ENCODE measurements at regions not wholly inside any gene's neighbourhood (a gene's known extent, or its start where the extent isn't known, plus 50 kb on each side); places are given as distances from the start of the nearest gene placed in this dataset.
"Not testable (repeated sequence)": the region's sequence is repeated elsewhere in the genome, so short reads cannot be mapped to it uniquely, and the experiment has no call there.

DNA sequence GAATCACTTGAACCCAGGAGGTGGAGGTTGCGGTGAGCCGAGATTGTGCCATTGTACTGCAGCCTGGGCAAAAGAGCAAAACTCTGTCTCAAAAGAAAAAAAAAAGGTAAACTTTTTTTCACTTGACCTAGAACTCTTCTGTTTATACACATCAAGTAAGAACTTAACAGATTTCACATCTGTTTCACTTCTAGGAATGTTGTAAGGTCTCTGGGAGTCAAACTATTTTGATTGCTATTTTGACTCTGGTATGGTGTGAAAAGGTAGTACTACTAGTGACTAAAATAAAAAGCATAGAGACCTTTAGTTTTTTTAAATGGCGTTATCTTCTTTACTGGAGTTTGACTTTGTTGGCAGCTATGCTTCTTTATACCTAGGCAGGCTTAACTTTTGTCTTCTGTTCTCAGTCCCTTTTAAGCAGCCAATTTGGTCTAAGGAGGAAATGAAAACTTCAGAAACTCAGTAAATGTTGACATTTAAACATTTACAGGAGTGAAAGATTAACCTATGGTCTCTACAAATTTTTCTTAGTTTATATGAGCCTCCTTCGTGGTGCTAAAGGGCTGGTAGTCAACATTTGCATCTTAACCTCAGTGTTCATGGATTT lies 84.7 kb downstream of the METTL2B start:
- DNase-seq (ENCODE audit: low read depth in 2 of 2) = not testable (repeated sequence)

DNA sequence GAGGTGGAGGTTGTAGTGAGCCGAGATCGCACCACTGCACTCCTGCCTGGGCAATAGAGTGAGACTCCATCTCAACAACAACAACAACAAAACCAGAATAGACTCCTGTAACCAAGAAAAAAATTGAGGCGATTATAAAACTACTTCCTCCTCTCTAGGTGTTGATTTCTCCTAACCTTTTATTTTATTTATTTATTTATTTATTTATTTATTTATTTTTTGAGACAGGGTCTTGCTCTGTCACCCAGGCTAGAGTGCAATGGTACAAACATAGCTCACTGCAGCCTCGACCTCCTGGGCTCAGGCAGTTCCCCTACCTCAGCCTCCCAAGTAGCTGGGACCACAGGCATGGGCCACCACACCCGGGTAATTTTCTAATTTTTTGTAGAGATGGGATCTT lies 86.2 kb downstream of the METTL2B start:
- DNase-seq (ENCODE audit: low read depth in 2 of 2) = not testable (repeated sequence)

DNA sequence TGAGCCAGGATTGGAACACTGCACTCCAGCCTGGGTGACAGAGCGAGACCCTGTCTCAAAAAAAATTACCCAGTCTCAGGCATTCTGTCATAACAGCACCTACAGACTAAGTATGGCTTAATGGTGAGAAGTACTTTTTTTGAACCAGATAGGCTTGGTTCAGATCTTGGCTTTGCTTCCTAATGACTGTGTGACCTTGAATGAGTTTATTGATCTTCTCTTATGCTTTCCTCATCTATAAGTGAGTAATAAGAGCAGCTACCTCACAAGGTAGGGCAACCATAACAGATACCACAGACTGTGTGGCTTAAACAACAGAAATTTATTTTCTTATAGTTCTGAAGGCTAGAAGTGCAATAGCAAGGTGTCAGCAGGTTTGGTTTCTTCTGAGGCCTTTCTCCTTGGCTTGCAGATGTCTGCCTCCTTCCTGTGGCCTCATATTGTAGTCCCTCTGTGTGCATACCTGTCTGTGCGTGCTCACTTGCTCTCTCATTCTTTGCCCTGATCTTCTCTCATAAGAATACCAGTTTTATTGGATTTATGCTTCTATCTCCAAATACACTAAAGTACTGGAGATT lies 87.7 kb downstream of the METTL2B start:
- DNase-seq (ENCODE audit: low read depth in 2 of 2) = not testable (repeated sequence)

DNA sequence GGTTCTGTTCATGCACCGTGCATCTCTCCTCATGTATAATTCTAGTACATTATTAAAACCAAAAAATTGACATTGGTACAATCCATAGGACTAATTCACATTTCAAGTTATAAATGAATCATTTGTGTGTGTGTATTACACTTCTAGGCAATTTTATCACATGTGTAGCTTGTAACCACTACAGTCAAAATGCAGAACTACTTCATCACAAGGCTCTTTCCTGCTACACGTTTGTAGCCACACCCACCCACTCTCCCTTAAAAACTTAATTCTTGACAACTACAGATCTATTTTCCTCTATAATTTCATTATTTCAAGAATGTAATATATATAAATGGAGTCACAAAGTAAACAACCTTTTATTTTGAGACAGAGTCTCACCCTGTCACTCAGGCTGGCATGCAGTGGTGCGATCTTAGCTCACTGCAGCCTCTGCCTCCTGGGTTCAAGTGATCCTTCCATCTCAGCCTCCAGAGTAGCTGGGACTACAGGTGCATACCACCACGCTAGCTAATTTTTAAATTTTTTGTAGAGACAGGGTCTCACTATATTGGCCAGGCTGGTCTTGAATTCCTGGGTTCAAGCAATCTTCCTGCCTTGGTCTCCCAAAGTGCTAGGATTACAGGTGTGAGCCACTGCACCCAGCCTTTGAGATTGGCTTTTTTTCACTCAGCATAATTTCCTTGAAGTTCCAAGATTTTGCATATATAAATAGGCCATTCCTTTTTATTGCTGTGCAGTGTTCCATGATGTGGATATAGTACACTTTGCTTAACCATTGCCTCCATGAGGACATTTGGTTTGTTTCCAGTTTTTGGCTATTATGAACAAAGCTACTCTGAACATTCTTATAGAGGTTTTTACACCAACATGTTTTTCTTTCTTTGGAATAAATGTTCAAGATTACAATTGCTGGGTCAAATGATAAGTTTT lies 88.7 kb downstream of the METTL2B start:
- not testable (repeated sequence) for DNase-seq (ENCODE audit: low read depth in 2 of 2)

DNA sequence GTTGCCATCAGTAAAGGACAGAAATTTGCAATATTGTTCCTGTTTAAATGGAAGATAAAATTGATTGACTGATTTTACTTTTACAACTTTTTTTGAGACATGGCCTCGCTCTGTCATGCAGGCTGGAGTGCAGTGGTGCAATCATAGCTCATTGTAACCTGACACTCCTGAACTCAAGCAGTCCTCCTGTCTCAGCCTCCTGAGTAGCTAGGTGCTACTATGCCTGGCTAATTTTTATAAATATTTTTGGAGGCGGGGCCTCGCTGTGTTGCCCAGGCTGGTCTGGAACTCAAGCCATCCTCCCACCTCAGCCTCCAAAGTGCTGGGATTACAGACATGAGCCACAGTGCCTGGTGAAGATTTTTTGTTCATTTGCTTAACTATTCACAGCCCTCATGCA lies 96.8 kb upstream of the GARIN1A start:
- DNase-seq (ENCODE audit: low read depth in 2 of 2) = not testable (repeated sequence)

DNA sequence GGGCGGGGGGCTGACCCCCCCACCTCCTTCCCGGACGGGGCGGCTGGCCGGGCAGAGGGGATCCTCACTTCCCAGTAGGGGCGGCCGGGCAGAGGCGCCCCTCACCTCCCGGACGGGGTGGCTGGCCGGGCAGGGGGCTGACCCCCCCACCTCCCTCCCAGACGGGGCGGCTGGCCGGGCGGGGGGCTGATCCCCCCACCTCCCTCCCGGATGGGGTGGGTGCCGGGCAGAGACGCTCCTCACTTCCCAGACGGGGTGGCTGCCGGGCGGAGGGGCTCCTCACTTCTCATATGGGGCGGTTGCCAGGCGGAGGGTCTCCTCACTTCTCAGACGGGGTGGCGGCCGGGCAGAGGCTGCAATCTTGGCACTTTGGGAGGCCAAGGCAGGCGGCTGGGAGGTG lies 95.1 kb upstream of the GARIN1A start:
- not testable (repeated sequence) for DNase-seq (ENCODE audit: low read depth in 2 of 2)

DNA sequence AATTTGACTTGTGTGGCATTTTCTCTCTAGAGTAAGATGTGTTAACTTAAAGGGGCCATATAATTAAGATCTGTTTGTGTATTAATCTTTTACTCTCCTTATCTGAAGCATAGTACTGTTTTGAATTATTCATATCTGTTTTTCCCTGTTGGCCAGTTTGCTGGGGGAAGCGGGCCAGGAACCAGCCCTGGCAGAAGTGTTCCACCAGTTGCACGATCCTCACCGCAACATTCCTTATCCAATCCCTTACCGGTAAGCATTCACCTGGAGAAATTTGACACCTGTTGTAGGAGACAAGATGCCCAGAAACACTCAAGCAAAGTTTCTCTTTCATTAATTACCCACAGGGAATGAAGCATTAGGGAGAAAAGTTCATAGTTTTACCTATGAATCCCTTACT lies 92.2 kb upstream of the GARIN1A start:
- not testable (repeated sequence) for DNase-seq (ENCODE audit: low read depth in 2 of 2)

DNA sequence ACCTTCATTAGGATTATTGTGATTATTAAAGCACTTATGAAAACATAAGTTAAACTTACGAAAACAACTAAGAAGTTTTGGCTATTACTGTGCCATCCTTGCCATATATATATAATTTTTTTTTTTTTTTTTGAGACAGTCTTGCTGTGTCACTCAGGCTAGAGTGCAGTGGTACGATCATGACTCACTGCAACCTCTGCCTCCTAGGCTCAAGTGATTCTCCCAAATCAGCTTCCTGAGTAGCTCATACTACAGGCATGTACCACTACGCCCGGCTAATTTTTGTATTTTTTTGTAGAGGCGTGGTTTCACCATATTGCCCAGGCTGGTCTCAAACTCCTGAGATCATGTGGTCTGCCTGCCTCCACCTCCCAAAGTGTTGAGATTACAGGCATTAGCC lies 91.0 kb upstream of the GARIN1A start:
- not testable (repeated sequence) for DNase-seq (ENCODE audit: low read depth in 2 of 2)

DNA sequence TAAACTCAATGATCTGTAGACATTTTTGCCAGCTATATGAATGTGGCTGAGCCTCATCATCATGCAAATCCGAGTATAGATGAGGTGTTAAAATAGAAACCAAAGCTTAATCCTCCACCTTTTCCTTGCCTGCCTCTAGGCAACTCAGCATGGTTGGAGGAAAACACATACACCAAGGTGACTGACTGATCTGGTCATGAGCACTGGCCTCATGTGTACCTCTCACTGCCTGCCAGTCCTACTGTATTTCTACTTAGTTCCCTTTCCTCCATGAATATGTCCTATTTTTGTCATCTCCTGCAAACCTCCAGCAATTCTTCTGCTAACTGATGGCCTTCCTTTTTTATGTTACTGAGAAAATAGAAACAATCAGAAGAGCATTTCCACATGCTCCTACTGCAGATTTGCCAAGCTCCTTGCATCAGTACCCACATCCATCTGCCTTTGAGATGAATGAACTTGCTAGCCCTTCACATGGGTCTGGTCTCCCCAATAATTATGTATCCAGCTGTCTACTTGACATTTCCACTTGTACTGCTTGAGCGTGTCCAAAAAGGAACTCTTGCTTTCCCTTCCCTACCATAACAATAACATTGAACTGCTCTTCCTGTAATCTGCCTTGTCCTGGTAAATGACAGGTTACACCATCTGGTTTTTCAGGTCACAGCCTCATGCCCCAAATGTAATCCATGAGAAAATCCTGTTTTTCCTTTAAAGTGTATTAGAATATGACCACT lies 90.1 kb upstream of the GARIN1A start:
- not testable (repeated sequence) for DNase-seq (ENCODE audit: low read depth in 2 of 2)

DNA sequence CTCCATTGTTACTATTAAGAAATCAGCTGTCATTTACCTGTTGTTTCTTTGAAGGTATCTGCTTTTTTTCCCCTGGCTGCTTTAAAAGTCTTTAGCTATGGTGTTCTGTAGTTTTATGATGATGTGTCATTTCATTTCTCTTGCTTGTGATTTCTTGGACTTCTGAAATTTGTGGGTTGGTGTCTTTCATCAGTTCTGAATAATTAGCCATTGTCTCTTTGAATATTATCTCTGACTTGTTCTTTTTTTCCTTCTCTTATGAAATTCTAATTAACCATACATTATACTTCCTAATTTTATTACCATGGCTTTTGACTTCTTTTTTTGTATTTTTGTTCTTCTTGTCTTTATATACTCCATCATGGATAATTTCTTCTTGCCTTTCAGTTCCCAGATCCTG lies 85.4 kb upstream of the GARIN1A start:
- not testable (repeated sequence) for DNase-seq (ENCODE audit: low read depth in 2 of 2)

DNA sequence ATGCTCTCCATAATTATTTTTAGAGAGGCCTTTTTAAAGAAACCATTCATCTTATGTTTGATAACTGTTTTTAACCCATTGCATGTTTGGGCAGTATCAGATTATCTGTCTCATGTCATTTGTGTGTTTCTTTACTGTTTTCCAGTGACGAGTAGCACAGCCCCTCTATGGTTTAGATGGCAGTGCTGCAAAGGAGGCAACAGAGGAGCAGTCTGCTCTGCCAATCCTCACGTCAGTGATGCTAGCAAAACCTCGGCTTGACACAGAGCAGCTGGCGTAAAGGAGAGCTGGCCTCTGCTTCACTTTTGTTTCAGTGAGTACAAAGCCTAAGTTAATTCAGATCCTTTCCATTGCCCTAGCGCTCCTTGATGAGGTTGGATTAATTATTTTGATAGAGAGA lies 80.4 kb upstream of the GARIN1A start:
- no peak for DNase-seq (ENCODE audit: low read depth in 2 of 2)

DNA sequence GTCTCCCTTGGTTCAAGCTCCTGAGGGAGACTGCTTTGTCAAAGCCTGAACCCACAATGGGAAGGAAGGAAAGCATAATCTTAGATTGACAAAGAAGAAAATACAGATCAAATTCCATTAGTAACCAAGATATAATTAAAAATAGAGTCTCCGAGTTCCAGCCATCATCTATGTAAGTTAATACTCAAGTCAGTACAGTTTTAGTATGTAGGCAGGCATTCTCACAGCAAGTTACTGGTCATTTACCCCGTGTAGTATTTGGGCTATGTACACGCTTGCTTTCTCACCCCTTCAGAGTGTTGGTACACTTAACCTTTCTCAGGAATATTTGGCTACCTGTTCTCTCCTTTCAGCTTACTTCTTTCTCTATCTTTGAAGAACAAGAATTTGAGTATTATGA lies 79.9 kb upstream of the GARIN1A start:
- DNase-seq (ENCODE audit: low read depth in 2 of 2) = not testable (repeated sequence)

DNA sequence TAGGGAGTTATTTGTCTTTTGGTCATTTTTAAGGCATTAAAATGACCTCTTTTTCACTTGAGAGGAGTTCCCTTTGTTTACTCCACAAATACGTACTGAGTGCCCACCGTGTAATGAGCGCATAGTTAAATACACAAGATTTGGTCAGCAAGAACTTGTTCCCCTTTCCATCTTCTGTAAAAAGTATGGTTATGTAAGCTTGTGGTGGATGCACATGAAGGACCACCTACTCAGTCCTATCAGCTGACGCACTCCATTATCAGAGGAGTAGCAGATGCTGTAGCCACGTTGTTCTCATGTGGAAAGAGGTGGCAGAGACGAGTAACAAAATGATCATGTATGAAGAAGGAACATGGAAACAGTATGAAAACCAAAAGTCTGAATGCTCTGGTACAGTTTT lies 78.0 kb upstream of the GARIN1A start:
- not testable (repeated sequence) for DNase-seq (ENCODE audit: low read depth in 2 of 2)

DNA sequence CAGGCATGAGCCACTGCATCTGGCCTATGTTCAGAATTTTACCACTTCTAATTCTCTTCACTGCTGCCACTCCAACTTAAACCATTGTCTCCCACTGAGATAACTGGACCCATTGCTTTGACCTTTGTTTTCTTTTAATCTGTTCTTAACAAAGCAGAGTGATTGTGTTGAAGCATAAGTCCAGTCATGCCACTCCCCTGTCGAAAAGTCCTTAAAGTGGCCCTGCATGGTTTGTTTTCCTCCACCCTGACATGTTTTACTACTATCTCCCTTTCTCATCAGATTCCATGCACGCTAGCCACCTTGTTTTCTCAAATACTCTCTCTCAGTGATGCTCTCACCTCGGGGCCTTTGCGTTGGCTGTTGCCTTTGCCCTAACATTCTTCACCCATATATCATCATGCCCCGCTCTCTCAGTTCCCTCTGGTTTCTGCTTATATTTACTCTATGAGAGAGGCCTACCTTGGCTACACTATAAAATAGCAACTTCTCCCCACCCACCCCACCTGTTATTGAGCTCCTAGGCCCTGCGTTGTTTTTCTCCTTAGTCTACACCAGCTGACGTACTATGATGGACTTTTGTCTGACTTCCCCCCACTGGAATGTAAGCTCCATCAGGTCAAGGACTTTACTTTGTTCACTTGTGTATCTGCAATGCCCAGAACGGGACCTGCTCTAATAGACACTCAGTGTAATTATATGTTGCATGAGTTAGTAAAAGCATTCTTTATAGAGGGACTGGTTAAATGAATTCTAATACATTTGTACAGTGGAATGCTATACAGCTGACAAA lies 75.6 kb upstream of the GARIN1A start:
- DNase-seq (ENCODE audit: low read depth in 2 of 2) = not testable (repeated sequence)

DNA sequence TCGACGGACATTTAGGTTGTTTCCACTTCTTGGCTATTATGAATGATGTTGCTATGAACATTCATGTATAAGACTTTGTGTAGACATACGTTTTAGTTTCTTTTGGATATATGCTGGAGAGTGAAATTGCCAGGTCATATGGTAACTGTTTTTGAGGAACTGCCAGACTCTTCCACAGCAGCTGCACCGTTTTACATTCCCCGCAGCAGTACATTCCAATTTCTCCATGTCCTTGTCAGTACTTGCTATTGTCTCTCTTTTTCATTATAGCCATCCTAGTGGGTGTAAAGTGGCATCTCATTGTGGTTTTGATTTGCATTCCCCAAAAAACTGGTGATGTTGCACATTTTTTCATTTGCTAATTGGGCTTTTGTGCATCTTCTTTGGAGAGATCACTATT lies 73.1 kb upstream of the GARIN1A start:
- not testable (repeated sequence) for DNase-seq (ENCODE audit: low read depth in 2 of 2)

DNA sequence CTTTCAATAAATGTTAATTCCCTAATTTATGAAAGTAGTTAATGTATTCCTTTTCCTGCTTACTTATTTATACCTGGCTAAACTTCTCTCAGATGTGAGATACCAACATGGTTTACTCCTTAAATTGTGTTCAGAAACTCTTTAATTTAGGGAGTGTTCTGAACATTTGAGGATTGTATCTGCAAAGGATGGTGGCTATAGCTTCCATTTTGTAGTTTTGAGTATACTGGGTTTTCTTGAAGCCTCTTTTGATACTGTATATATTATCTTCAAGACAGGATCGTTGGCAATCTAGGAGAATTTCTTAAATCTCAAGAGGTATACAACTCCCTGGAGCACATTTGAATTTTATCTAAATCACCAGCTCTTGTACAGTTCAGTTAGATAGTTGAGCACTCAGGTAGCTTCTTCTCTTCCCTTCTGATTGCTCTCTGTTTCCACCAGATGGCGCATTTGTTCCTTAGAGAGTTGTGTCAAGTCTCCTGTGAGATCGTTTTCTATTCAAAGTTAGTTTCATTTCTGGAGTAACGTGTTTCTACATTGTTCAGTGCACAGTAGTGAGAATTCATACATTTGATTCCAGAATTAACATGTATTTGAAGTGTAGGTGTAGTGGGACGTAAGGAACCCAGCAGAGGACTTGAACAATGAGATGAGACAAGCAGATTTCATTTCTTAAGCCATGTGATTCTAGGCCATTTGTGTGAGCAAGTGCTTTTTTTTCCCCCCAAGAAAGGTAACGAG lies 63.2 kb upstream of the GARIN1A start:
- peak in 1 of 2 donors; percentile 3 for DNase-seq (ENCODE audit: low read depth in 2 of 2)

DNA sequence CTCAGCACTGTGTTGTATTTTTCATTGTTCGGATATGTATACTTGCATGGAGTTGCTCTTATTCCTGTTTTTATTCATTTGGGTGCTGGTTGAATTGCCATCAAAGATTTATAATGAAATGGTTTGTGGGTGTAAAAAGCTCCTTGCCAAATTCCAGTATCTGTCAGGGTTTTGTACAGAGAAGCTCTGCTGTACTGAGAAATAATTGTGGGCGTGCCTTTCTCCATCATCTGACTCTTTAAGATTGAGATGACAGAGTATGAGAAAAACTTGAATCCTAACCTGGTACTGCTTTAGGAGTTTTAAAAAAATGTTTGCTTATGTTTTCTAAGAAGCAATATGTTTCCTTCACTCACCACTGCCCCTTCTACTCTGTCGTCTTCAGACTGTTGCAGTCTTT lies 58.7 kb upstream of the GARIN1A start:
- DNase-seq (ENCODE audit: low read depth in 2 of 2) = not testable (repeated sequence)

DNA sequence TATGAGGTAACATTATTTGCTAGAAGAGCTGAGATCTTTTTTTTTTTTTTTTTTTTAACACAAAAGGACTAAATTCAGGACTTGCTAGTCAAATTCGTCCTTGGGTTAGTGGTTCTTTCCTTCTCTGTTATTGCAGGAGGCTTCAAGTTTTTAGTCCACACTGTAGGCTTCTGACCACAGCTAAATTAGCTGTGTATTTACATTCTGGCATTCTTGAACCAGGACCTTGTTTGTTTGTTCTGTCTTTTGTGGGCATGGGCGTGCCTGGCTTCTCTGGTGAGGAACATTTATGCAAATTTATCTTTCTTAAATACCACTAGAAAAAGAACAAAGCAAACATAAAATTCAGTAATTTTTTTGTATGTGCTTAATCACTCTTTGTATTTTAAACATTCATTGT lies 57.3 kb upstream of the GARIN1A start:
- DNase-seq (ENCODE audit: low read depth in 2 of 2) = not testable (repeated sequence)

DNA sequence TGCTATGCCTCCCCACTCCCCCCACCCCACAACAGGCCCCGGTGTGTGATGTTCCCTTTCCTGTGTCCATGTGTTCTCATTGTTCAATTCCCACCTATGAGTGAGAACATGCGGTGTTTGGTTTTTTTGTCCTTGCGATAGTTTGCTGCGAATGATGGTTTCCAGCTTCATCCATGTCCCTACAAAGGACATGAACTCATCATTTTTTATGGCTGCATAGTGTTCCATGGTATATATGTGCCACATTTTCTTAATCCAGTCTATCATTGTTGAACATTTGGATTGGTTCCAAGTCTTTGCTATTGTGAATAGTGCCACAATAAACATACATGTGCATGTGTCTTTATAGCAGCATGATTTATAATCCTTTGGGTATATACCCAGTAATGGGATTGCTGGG lies 55.3 kb upstream of the GARIN1A start:
- not testable (repeated sequence) for DNase-seq (ENCODE audit: low read depth in 2 of 2)
